ENCODE measurements at regions not wholly inside any gene's neighbourhood (a gene's known extent, or its start where the extent isn't known, plus 50 kb on each side); places are given as distances from the start of the nearest gene placed in this dataset.

DNA sequence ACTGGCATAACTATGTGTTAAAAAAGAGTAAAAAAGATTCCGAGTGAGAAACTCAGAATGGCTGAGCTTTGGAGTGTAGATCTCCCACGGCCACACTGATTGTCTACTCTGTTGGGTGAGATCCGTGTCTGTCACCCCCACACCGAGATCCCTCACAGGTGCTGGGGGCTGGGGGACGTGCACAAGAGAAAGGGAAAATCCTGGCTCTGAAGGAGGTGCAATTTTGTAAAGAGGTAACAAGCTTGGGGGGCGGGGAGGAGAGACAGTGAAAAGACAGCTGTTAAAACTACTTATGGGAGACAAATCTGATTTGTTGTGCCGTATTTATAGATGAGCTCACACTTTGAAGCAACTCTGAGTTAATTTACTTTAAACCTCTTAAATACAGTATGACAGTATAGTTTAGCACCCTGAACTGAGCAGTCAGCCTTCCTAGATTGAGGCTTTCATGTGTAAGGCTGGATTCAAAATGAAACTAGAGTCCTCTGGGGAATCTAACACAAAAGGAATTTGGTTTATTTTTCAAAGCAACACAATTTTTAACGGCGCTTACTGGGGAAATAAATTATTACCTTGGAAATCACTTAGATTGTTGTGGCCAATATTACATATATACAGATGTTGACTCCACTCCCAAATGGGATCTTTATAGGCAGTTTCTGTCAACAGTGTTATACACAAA lies 167.4 kb upstream of the RGS6 start:
- Histone ChIP-seq H3K9ac (ENCODE audit: insufficient read depth in 1 of 2, low read depth in 2 of 2, low read length in 2 of 2) (no peak overlapping the region), H4K20me1 (replicated peaks; ENCODE audit: control insufficient read depth, insufficient read depth, low read length) (no peaks in the 10 kb centered on the region), H3K79me2 (ENCODE audit: control insufficient read depth, insufficient read depth, low read length) (no peaks in the 10 kb centered on the region), H3K27ac (ENCODE audit: extremely low read depth, low read depth, low read length) (no peak overlapping the region), H2AFZ (ENCODE audit: low read depth, low read length) (no peak overlapping the region), H3K36me3 (ENCODE audit: control insufficient read depth, insufficient read depth, low read length) (no peaks in the 10 kb centered on the region), H3K9me3 (replicated peaks; ENCODE audit: control insufficient read depth, insufficient read depth, low read depth, low read length) (no peaks in the 10 kb centered on the region), H3K9me1 (ENCODE audit: control insufficient read depth, insufficient read depth, low read length) (no peaks in the 10 kb centered on the region), H3K27me3 (ENCODE audit: control insufficient read depth in 2 of 2, insufficient read depth in 2 of 2, low read length in 2 of 2) (no peaks in the 10 kb centered on the region), H3K4me2 (ENCODE audit: insufficient read depth, low read length) (no peak overlapping the region), H3K4me1 (replicated peaks in 1 of 2; ENCODE audit: control insufficient read depth in 2 of 2, insufficient read depth in 2 of 2, low read length in 2 of 2) (no peaks in the 10 kb centered on the region), H3K4me3 (no peak overlapping the region)
- intact Hi-C loops (cut with micrococcal nuclease) = no loop called here
- CTCF ChIA-PET (ENCODE audit: low intra/inter-chr PET ratio) = no interaction called here
- DNase-seq (ENCODE audit: extremely low read depth in 1 of 4, low spot score in 3 of 4) (no peak), FAIRE-seq (no peak), ATAC-seq (no peak)
- in situ Hi-C loops (cut with MboI) = no loop called here
- no TSS peak for BruUV-seq (replicated peaks)
- POLR2A ChIA-PET = interaction anchor here (0.6 kb wide), 1 partner anchor 12 kb away, joined by 5 read pairs; no protein-coding TSS in a partner anchor
- WGBS (ENCODE audit: insufficient coverage, low coverage, missing lambda C conversion rate) = 2% methylated on average over 9 of the region's 9 CpGs
- TF ChIP-seq NONO (IDR thresholded peaks at IDR 0.05; ENCODE audit: low read depth in 2 of 2, low read length in 1 of 2) (no peak), ATF6 (CRISPR knock-in tag; IDR thresholded peaks at IDR 0.05) (no peak), NR2C1 (IDR thresholded peaks at IDR 0.05) (no peak), NR2C1 (tag; IDR thresholded peaks at IDR 0.05) (no peak), XRCC5 (IDR thresholded peaks at IDR 0.05; ENCODE audit: low read depth, low read length) (no peak), CBFA2T2 (conservative IDR thresholded peaks at IDR 0.05) (no peak), ILF3 (IDR thresholded peaks at IDR 0.05; ENCODE audit: borderline replicate concordance) (no peak), STAT6 (CRISPR knock-in tag; IDR thresholded peaks at IDR 0.05) (no peak), ZBTB2 (IDR thresholded peaks at IDR 0.05) (no peak), SNAPC5 (CRISPR knock-in tag; IDR thresholded peaks at IDR 0.05) (no peak)
- TF ChIP-seq, protein P1, sequence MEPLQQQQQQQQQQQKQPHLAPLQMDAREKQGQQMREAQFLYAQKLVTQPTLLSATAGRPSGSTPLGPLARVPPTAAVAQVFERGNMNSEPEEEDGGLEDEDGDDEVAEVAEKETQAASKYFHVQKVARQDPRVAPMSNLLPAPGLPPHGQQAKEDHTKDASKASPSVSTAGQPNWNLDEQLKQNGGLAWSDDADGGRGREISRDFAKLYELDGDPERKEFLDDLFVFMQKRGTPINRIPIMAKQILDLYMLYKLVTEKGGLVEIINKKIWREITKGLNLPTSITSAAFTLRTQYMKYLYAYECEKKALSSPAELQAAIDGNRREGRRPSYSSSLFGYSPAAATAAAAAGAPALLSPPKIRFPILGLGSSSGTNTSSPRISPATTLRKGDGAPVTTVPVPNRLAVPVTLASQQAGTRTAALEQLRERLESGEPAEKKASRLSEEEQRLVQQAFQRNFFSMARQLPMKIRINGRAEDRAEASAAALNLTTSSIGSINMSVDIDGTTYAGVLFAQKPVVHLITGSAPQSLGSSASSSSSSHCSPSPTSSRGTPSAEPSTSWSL (CRISPR knock-in tag; IDR thresholded peaks at IDR 0.05; ENCODE audit: borderline replicate concordance) = no peak
- TF ChIP-seq, protein P2, sequence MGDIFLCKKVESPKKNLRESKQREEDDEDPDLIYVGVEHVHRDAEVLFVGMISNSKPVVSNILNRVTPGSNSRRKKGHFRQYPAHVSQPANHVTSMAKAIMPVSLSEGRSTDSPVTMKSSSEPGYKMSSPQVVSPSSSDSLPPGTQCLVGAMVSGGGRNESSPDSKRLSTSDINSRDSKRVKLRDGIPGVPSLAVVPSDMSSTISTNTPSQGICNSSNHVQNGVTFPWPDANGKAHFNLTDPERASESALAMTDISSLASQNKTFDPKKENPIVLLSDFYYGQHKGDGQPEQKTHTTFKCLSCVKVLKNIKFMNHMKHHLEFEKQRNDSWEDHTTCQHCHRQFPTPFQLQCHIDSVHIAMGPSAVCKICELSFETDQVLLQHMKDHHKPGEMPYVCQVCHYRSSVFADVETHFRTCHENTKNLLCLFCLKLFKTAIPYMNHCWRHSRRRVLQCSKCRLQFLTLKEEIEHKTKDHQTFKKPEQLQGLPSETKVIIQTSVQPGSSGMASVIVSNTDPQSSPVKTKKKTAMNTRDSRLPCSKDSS (IDR thresholded peaks at IDR 0.05; ENCODE audit: low read depth, partially characterized antibody) = no peak

Data from K562 (cell line).